ENCODE measurements at regions not wholly inside any gene's neighbourhood (a gene's known extent, or its start where the extent isn't known, plus 50 kb on each side); places are given as distances from the start of the nearest gene placed in this dataset.

- no peak for TF ChIP-seq POLR2A (IDR thresholded peaks at IDR 0.05)
- TF ChIP-seq, protein P1, sequence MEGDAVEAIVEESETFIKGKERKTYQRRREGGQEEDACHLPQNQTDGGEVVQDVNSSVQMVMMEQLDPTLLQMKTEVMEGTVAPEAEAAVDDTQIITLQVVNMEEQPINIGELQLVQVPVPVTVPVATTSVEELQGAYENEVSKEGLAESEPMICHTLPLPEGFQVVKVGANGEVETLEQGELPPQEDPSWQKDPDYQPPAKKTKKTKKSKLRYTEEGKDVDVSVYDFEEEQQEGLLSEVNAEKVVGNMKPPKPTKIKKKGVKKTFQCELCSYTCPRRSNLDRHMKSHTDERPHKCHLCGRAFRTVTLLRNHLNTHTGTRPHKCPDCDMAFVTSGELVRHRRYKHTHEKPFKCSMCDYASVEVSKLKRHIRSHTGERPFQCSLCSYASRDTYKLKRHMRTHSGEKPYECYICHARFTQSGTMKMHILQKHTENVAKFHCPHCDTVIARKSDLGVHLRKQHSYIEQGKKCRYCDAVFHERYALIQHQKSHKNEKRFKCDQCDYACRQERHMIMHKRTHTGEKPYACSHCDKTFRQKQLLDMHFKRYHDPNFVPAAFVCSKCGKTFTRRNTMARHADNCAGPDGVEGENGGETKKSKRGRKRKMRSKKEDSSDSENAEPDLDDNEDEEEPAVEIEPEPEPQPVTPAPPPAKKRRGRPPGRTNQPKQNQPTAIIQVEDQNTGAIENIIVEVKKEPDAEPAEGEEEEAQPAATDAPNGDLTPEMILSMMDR (IDR thresholded peaks at IDR 0.05): no peak
Observed at GRCh38 chr1:198917226-198917625, 278.4 kb downstream of the PTPRC start.
